ENCODE measurements at regions not wholly inside any gene's neighbourhood (a gene's known extent, or its start where the extent isn't known, plus 50 kb on each side); places are given as distances from the start of the nearest gene placed in this dataset.

DNA sequence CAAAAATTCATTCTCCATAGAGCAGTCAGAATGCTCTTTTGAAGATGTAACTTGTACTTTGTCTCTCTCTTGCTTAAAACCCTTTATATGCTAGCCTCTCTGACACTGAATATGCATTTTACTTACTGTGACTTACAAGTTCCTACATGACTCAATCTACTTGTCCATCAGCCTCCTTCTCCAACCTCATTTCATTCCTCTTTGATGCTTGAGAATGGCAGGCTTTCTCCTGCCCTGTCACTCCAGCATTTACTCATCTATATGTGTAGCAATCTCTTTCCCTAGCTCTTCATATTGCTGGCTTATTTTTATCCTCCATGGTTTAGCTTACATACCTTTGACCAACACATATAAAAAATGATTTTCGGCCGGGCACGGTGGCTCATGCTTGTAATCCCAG is 561.9 kb downstream of the CCER1 start:
- no peaks in the 10 kb centered on the region for H3K27me3 ChIP-seq (ENCODE audit: insufficient read depth, low read length)
- H3K27ac ChIP-seq (ENCODE audit: low read depth, low read length): no peak overlapping the region
- no peak overlapping the region for H3K4me3 ChIP-seq (ENCODE audit: low read depth, low read length)
- no peaks in the 10 kb centered on the region for H3K79me2 ChIP-seq (ENCODE audit: control insufficient read depth, insufficient read depth, low read length, unreplicated experiment)
- H2AFZ ChIP-seq (ENCODE audit: low read length, unreplicated experiment): peak overlapping the region; percentile 14
- H3K36me3 ChIP-seq (ENCODE audit: insufficient read depth, low read length): no peaks in the 10 kb centered on the region
- H3K4me1 ChIP-seq (ENCODE audit: control insufficient read depth, insufficient read depth, low read length, unreplicated experiment): no peaks in the 10 kb centered on the region

DNA sequence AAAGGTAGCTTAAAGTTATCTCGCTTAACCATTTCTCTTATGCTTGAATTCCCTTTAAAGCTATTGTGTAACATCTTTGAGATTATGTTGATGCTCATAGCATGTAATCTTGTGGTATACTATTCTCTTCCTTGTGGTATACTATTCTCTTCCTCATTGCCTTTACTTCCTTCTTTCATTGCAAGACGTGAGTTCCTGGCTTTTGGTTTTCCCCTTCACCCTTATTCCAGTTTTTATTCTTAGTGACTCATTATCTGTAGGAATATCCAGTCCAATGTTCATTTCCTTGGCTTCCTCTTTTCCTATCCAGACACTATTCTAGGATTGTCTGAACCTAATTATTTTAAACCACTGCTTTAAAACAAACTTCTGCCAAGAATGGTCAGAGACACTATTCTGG is 564.0 kb downstream of the CCER1 start:
- Histone ChIP-seq H3K27ac (ENCODE audit: low read depth, low read length) (no peak overlapping the region), H3K4me3 (ENCODE audit: low read depth, low read length) (no peak overlapping the region), H3K27me3 (ENCODE audit: insufficient read depth, low read length) (no peaks in the 10 kb centered on the region), H3K4me1 (ENCODE audit: control insufficient read depth, insufficient read depth, low read length, unreplicated experiment) (no peaks in the 10 kb centered on the region), H3K36me3 (ENCODE audit: insufficient read depth, low read length) (no peaks in the 10 kb centered on the region), H3K79me2 (ENCODE audit: control insufficient read depth, insufficient read depth, low read length, unreplicated experiment) (no peaks in the 10 kb centered on the region), H2AFZ (ENCODE audit: low read length, unreplicated experiment) (peak overlapping the region; percentile 75)

DNA sequence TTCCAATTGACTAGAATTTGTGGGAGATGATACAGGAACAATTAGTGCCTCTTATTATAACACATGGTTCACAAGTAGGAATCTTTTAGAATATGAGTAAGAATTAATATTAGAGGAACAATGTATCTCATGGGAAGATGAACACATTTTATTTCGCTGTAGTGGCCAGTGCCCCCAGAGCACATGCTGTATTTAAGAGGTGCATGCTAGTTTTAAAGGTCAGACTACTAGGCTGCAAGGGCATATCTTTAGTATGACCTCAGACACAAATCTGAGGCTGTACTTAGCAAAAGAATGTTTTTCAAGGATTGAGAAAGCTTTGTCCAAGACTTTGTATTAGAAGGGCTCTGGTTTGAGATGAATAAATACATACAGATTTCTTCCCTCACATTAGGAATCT is 586.9 kb downstream of the CCER1 start:
- no peaks in the 10 kb centered on the region for H3K4me1 ChIP-seq (ENCODE audit: control insufficient read depth, insufficient read depth, low read length, unreplicated experiment)
- H3K27me3 ChIP-seq (ENCODE audit: insufficient read depth, low read length): no peaks in the 10 kb centered on the region
- H3K79me2 ChIP-seq (ENCODE audit: control insufficient read depth, insufficient read depth, low read length, unreplicated experiment): no peaks in the 10 kb centered on the region
- H2AFZ ChIP-seq (ENCODE audit: low read length, unreplicated experiment): no peak overlapping the region
- H3K36me3 ChIP-seq (ENCODE audit: insufficient read depth, low read length): no peaks in the 10 kb centered on the region
- H3K27ac ChIP-seq (ENCODE audit: low read depth, low read length): no peak overlapping the region
- no peak overlapping the region for H3K4me3 ChIP-seq (ENCODE audit: low read depth, low read length)

DNA sequence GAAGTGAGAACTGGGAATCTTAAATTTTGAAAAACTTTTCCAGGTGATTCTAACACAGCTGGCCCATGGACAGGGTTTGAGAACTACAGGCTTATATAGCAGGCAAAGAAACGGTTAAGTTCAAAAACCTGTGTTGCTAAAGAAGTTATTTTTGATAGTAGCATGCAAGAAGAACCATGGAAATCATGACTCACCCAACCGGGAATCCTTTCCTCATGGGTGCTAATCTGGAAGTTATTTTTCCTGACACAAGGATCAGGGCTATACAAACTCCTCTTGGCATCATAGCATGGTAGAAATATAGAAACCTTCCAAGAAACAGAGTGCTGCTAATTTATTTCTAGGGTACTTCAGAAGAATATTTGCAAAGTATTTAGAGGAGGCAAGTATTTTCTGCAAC is 588.7 kb downstream of the CCER1 start:
- no peaks in the 10 kb centered on the region for H3K27me3 ChIP-seq (ENCODE audit: insufficient read depth, low read length)
- H3K4me1 ChIP-seq (ENCODE audit: control insufficient read depth, insufficient read depth, low read length, unreplicated experiment): no peaks in the 10 kb centered on the region
- no peak overlapping the region for H3K27ac ChIP-seq (ENCODE audit: low read depth, low read length)
- no peak overlapping the region for H2AFZ ChIP-seq (ENCODE audit: low read length, unreplicated experiment)
- no peaks in the 10 kb centered on the region for H3K79me2 ChIP-seq (ENCODE audit: control insufficient read depth, insufficient read depth, low read length, unreplicated experiment)
- H3K4me3 ChIP-seq (ENCODE audit: low read depth, low read length): no peak overlapping the region
- no peaks in the 10 kb centered on the region for H3K36me3 ChIP-seq (ENCODE audit: insufficient read depth, low read length)

DNA sequence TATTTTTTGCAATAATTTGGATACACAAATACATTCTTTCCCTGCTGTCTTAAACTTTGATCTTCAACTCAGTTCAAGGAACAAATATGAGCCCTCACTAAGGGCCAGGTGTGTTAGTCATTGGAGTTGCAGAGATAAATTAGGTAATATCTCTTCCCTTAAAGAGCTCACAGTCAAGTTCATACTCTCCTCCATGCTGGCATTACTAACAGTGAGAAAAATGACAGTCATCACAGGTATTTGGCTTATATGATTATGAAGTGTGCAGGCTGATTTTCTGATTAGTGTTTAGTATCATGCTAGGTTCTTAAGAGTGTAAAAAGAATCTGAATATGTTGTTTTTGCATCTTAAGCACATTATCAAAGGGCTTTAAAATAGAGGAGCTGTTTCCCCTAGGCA is 594.7 kb downstream of the CCER1 start:
- Histone ChIP-seq H3K27me3 (ENCODE audit: insufficient read depth, low read length) (no peaks in the 10 kb centered on the region), H3K79me2 (ENCODE audit: control insufficient read depth, insufficient read depth, low read length, unreplicated experiment) (no peaks in the 10 kb centered on the region)

DNA sequence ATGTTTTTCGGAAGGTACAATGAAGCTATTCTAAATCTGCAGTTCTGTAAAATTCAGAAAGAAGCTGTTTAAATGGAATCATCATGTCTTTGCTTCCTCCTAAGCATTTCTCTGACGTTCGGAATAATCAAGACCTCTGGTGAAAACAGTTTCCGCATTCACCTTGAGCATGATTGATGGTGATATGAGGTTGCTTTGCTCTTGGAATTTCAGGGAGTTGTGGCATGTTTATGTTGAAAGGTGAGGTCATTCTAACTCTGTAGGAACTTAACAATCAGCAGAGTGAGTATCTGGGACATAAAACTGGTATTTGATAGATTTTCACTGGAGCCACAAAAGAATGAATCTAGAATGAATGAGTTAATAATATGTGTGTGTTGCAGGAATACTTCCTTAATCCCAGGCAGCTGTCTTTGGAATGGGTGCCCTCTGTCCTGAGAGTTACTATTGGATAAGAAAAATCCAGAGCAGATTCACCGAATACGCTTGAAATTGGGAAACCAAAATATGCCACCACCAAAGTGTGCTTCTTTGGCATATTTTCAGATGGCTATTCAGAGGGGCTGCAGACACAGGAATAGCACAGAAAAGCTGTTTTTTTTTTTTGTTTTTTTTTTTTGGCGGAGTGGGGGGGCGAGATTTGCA is 599.1 kb downstream of the CCER1 start:
- H3K36me3 ChIP-seq (ENCODE audit: insufficient read depth, low read length): no peaks in the 10 kb centered on the region
- no peak overlapping the region for H3K27ac ChIP-seq (ENCODE audit: low read depth, low read length)
- H2AFZ ChIP-seq (ENCODE audit: low read length, unreplicated experiment): no peak overlapping the region
- H3K79me2 ChIP-seq (ENCODE audit: control insufficient read depth, insufficient read depth, low read length, unreplicated experiment): no peaks in the 10 kb centered on the region
- H3K4me3 ChIP-seq (ENCODE audit: low read depth, low read length): no peak overlapping the region
- no peaks in the 10 kb centered on the region for H3K4me1 ChIP-seq (ENCODE audit: control insufficient read depth, insufficient read depth, low read length, unreplicated experiment)
- no peaks in the 10 kb centered on the region for H3K27me3 ChIP-seq (ENCODE audit: insufficient read depth, low read length)

More for the DNA sequence above, 594.7 kb downstream of the CCER1 start:
- Histone ChIP-seq H3K27ac (ENCODE audit: low read depth, low read length) (no peak overlapping the region), H3K36me3 (ENCODE audit: insufficient read depth, low read length) (no peaks in the 10 kb centered on the region), H3K4me3 (ENCODE audit: low read depth, low read length) (no peak overlapping the region), H2AFZ (ENCODE audit: low read length, unreplicated experiment) (no peak overlapping the region), H3K4me1 (ENCODE audit: control insufficient read depth, insufficient read depth, low read length, unreplicated experiment) (no peaks in the 10 kb centered on the region)

DNA sequence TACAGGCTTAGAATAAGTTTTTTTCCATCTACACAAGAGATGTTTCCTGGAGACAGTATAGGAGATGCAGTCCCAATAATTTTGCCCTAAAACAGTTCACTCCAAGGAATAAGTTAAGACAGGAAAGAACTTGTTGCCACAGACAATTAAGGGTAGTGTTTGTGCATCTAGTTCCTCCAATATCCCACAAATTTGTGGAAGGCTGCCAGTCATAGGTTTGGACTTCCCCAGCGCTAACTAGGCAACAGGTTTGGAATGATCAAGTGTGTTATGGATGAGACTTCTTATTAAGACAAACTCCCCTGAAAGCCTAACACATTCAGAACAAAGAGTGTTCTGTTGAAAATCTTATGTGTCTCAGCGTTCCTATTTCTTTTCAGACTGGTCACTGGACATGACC is 611.0 kb downstream of the CCER1 start:
- Histone ChIP-seq H3K4me1 (ENCODE audit: control insufficient read depth, insufficient read depth, low read length, unreplicated experiment) (no peaks in the 10 kb centered on the region), H2AFZ (ENCODE audit: low read length, unreplicated experiment) (no peak overlapping the region), H3K27ac (ENCODE audit: low read depth, low read length) (no peak overlapping the region), H3K36me3 (ENCODE audit: insufficient read depth, low read length) (no peaks in the 10 kb centered on the region), H3K4me3 (ENCODE audit: low read depth, low read length) (no peak overlapping the region), H3K79me2 (ENCODE audit: control insufficient read depth, insufficient read depth, low read length, unreplicated experiment) (no peaks in the 10 kb centered on the region), H3K27me3 (ENCODE audit: insufficient read depth, low read length) (peaks cover 5% of the 10 kb centered on the region; the same call in 1 of the 2 replicates)

DNA sequence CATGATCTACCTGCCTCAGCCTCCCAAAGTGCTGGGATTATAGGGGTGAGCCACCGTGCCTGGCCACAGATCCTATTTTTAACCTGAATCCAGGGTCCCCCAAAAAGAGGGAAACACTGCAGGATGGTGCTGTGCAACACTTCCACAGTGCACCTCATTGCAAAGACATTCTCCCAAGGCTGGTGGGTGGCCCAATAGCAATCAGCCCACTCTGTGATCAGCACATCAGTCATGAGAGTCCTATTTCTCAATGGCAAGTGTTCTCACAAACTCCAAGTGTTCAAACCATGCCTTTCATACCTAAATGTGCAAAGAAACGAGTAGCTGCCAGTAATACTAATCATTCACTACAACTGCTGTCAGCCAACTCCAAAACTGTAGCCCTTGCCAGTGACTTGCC is 612.9 kb downstream of the CCER1 start:
- Histone ChIP-seq H3K79me2 (ENCODE audit: control insufficient read depth, insufficient read depth, low read length, unreplicated experiment) (no peaks in the 10 kb centered on the region), H2AFZ (ENCODE audit: low read length, unreplicated experiment) (no peak overlapping the region), H3K36me3 (ENCODE audit: insufficient read depth, low read length) (no peaks in the 10 kb centered on the region), H3K27me3 (ENCODE audit: insufficient read depth, low read length) (peaks cover 5% of the 10 kb centered on the region; the same call in 1 of the 2 replicates), H3K4me1 (ENCODE audit: control insufficient read depth, insufficient read depth, low read length, unreplicated experiment) (no peaks in the 10 kb centered on the region), H3K4me3 (ENCODE audit: low read depth, low read length) (no peak overlapping the region), H3K27ac (ENCODE audit: low read depth, low read length) (no peak overlapping the region)

DNA sequence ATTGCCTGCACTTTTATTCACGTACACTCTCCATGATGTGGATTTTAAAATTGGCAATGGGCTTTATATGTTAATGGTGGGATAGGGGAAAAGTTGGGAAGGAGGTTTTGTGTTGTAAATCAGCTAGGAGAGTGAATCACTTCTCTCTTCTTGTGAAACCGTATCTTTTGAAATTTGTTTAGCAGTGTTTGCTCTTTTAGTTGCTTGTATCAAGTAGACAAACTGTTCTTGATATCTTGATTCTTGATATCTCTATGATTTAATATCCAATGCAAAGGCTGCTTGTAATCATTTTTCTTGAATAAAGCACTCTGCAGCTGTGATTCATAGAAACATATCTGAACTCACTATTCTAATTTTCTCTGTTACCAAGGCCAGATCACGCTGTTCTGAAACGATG is 615.1 kb downstream of the CCER1 start:
- Histone ChIP-seq H3K27me3 (ENCODE audit: insufficient read depth, low read length) (peaks cover 5% of the 10 kb centered on the region; the same call in 1 of the 2 replicates), H3K4me1 (ENCODE audit: control insufficient read depth, insufficient read depth, low read length, unreplicated experiment) (no peaks in the 10 kb centered on the region), H3K79me2 (ENCODE audit: control insufficient read depth, insufficient read depth, low read length, unreplicated experiment) (no peaks in the 10 kb centered on the region), H3K4me3 (ENCODE audit: low read depth, low read length) (no peak overlapping the region), H3K27ac (ENCODE audit: low read depth, low read length) (no peak overlapping the region), H3K36me3 (ENCODE audit: insufficient read depth, low read length) (no peaks in the 10 kb centered on the region), H2AFZ (ENCODE audit: low read length, unreplicated experiment) (no peak overlapping the region)

DNA sequence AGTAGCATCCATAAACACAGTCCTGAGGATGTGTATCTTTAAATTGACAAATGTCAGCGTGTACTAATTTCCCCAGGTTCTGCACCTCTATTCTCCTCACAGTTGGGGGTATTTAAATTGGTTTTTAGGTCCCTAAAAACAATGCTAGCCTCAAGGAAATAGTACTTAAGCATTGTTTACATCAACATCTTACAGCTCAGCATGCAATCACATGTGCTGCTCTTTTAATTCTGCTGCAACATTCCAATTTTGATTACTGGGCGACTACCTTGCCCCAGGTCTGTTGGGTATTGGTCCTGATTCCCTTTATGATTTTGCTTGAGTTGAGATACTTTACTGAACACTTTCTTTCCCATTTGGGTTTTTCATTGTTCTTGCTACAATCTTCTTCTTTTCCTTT is 616.6 kb downstream of the CCER1 start:
- Histone ChIP-seq H3K4me3 (ENCODE audit: low read depth, low read length) (no peak overlapping the region), H3K27me3 (ENCODE audit: insufficient read depth, low read length) (peaks cover 5% of the 10 kb centered on the region; the same call in 1 of the 2 replicates), H3K4me1 (ENCODE audit: control insufficient read depth, insufficient read depth, low read length, unreplicated experiment) (peaks cover 9% of the 10 kb centered on the region)

DNA sequence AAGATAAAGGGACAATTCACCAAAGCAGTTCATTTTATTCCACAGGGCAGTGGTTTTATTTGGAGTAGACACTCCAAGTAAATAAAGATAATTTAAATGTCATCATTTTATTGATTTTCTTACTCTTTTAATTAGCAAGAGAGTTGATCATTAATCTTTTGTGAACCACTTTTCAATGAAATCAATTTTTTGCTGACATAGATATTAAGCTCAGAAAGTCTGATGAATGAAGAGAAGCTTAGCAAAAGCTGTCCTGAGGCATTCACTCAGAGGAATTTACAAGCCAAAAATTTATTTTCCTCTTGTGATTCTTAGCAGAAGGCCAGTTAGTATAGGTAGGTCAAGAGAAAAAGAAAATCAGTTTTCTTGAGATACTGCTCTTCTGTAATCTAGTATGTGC is 618.0 kb downstream of the CCER1 start:
- no peak overlapping the region for H2AFZ ChIP-seq (ENCODE audit: low read length, unreplicated experiment)
- peaks cover 12% of the 10 kb centered on the region for H3K4me1 ChIP-seq (ENCODE audit: control insufficient read depth, insufficient read depth, low read length, unreplicated experiment)
- H3K79me2 ChIP-seq (ENCODE audit: control insufficient read depth, insufficient read depth, low read length, unreplicated experiment): no peaks in the 10 kb centered on the region
- H3K27ac ChIP-seq (ENCODE audit: low read depth, low read length): no peak overlapping the region
- H3K36me3 ChIP-seq (ENCODE audit: insufficient read depth, low read length): no peaks in the 10 kb centered on the region
- no peaks in the 10 kb centered on the region for H3K27me3 ChIP-seq (ENCODE audit: insufficient read depth, low read length)
- H3K4me3 ChIP-seq (ENCODE audit: low read depth, low read length): no peak overlapping the region

More for the DNA sequence above, 616.6 kb downstream of the CCER1 start:
- Histone ChIP-seq H3K27ac (ENCODE audit: low read depth, low read length) (no peak overlapping the region), H3K36me3 (ENCODE audit: insufficient read depth, low read length) (no peaks in the 10 kb centered on the region), H2AFZ (ENCODE audit: low read length, unreplicated experiment) (no peak overlapping the region), H3K79me2 (ENCODE audit: control insufficient read depth, insufficient read depth, low read length, unreplicated experiment) (no peaks in the 10 kb centered on the region)
